Loucy (cell line): ENCODE measurements at regions not wholly inside any gene's neighbourhood (a gene's known extent, or its start where the extent isn't known, plus 50 kb on each side); places are given as distances from the start of the nearest gene placed in this dataset.

Experiments used
- H2AFZ ChIP-seq: fragments of 200-600 bp; sonication (generic); 2 replicates; pipeline ENCODE4 v1.6.0; 2016; ENCODE audit warnings: antibody characterized with exemption, mild to moderate bottlenecking, low read length, moderate library complexity
- H3F3A ChIP-seq: fragments of 200-600 bp; 2 replicates; pipeline ENCODE4 v1.6.0; 2016; ENCODE audit warnings: antibody characterized with exemption, low read depth, mild to moderate bottlenecking
- H3K27me3 ChIP-seq: fragments of 200-600 bp; sonication (generic); 2 replicates; pipeline ENCODE4 v1.6.1; 2014; ENCODE audit warnings: low read length, mild to moderate bottlenecking; ENCODE audit not compliant: insufficient read depth, poor library complexity, severe bottlenecking
- H3K36me3 ChIP-seq: fragments of 200-600 bp; sonication (generic); 2 replicates; pipeline ENCODE4 v1.6.1; 2016; ENCODE audit warnings: low read length; ENCODE audit not compliant: insufficient read depth
- H3K4me1 ChIP-seq: fragments of 200-600 bp; sonication (generic); 2 replicates; pipeline ENCODE4 v1.5.1; 2014; ENCODE audit warnings: low read length, mild to moderate bottlenecking; ENCODE audit not compliant: insufficient read depth, poor library complexity, severe bottlenecking
- H3K4me2 ChIP-seq: fragments of 200-600 bp; sonication (generic); 2 replicates; pipeline ENCODE4 v1.6.0; 2014; ENCODE audit warnings: antibody characterized with exemption, low read length, low read depth, mild to moderate bottlenecking; ENCODE audit not compliant: poor library complexity, severe bottlenecking
- H3K4me3 ChIP-seq: fragments of 200-600 bp; sonication (generic); 2 replicates; pipeline ENCODE4 v1.5.1; 2014; ENCODE audit warnings: low read length, mild to moderate bottlenecking, mixed read lengths; ENCODE audit not compliant: poor library complexity, severe bottlenecking
- H3K79me2 ChIP-seq: fragments of 200-600 bp; sonication (generic); 2 replicates; pipeline ENCODE4 v1.6.1; 2014; ENCODE audit warnings: low read length; ENCODE audit not compliant: insufficient read depth
- H3K9ac ChIP-seq: fragments of 200-600 bp; sonication (generic); 2 replicates; pipeline ENCODE4 v1.6.0; 2014; ENCODE audit warnings: mild to moderate bottlenecking, low read depth, low read length, moderate library complexity; ENCODE audit not compliant: poor library complexity, severe bottlenecking
- H3K9me2 ChIP-seq: fragments of 200-600 bp; sonication (generic); replicated peaks from 2 replicates; pipeline ENCODE4 v1.6.1; 2016; ENCODE audit warnings: low read depth, low read length, mixed read lengths
- H3K9me3 ChIP-seq: fragments of 200-600 bp; sonication (generic); 2 replicates; pipeline ENCODE4 v1.6.1; 2014; ENCODE audit warnings: mild to moderate bottlenecking, antibody characterized with exemption, low read length, low read depth; ENCODE audit not compliant: insufficient read depth
- H4K20me1 ChIP-seq: fragments of 200-600 bp; sonication (generic); 2 replicates; pipeline ENCODE4 v1.6.0; 2014; ENCODE audit warnings: antibody characterized with exemption, low read length, mild to moderate bottlenecking; ENCODE audit not compliant: insufficient read depth, poor library complexity, severe bottlenecking
- EZH2phosphoT487 ChIP-seq: fragments of 200-600 bp; IDR thresholded peaks from 2 replicates; pipeline ENCODE4 v1.6.1; 2018; ENCODE audit warnings: antibody characterized with exemption, mild to moderate bottlenecking, moderate library complexity, borderline replicate concordance
- TF ChIP-seq, protein P1 (sequence below): fragments of 200-600 bp; sonication (generic); conservative IDR thresholded peaks from 2 replicates; pipeline ENCODE4 v1.5.1; 2014; ENCODE audit warnings: mild to moderate bottlenecking, antibody characterized with exemption, low read length

- Histone ChIP-seq H3K4me2 (no peak overlapping the region), H3K79me2 (no peaks in the 10 kb centered on the region), H2AFZ (no peak overlapping the region), H3K36me3 (no peaks in the 10 kb centered on the region), H3K27me3 (no peaks in the 10 kb centered on the region), H3K9ac (no peak overlapping the region), H3K4me3 (no peak overlapping the region), H3K4me1 (no peaks in the 10 kb centered on the region), H3K9me2 (no peaks in the 10 kb centered on the region), H3K9me3 (no peaks in the 10 kb centered on the region), H3F3A (no peaks in the 10 kb centered on the region), H4K20me1 (no peaks in the 10 kb centered on the region)
- no peak for TF ChIP-seq EZH2phosphoT487
- TF ChIP-seq, protein P1, sequence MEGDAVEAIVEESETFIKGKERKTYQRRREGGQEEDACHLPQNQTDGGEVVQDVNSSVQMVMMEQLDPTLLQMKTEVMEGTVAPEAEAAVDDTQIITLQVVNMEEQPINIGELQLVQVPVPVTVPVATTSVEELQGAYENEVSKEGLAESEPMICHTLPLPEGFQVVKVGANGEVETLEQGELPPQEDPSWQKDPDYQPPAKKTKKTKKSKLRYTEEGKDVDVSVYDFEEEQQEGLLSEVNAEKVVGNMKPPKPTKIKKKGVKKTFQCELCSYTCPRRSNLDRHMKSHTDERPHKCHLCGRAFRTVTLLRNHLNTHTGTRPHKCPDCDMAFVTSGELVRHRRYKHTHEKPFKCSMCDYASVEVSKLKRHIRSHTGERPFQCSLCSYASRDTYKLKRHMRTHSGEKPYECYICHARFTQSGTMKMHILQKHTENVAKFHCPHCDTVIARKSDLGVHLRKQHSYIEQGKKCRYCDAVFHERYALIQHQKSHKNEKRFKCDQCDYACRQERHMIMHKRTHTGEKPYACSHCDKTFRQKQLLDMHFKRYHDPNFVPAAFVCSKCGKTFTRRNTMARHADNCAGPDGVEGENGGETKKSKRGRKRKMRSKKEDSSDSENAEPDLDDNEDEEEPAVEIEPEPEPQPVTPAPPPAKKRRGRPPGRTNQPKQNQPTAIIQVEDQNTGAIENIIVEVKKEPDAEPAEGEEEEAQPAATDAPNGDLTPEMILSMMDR = no peak
These were observed 176.3 kb downstream of the INHBB start for GRCh38 chr2:120522151-120522751.

DNA sequence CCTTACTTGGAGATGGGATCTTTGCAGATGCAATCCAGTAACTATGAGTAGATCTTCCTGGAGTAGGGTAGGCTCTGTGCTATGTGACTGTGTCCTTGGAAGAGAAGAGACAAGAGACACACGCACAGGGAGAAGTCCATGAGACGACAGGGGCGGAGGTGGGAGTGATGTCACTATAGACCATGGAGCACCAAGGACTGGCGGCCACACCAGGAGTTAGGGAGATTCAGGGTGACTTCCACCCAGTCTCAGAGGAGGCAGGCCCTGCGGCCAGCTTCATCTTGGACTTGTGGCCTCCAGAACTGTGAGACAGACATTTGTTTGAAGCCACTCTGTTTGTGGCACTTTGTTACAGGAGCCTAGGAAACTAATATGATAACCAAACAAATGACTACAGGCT lies 177.8 kb downstream of the INHBB start:
- Histone ChIP-seq H3K36me3 (no peaks in the 10 kb centered on the region), H3F3A (no peaks in the 10 kb centered on the region), H3K9ac (no peak overlapping the region), H4K20me1 (no peaks in the 10 kb centered on the region), H3K4me3 (no peak overlapping the region), H3K4me1 (no peaks in the 10 kb centered on the region), H3K27me3 (no peaks in the 10 kb centered on the region), H3K9me2 (no peaks in the 10 kb centered on the region), H3K9me3 (no peaks in the 10 kb centered on the region), H3K79me2 (no peaks in the 10 kb centered on the region), H3K4me2 (no peak overlapping the region), H2AFZ (no peak overlapping the region)
- no peak for TF ChIP-seq EZH2phosphoT487
- TF ChIP-seq, protein P1 = no peak

DNA sequence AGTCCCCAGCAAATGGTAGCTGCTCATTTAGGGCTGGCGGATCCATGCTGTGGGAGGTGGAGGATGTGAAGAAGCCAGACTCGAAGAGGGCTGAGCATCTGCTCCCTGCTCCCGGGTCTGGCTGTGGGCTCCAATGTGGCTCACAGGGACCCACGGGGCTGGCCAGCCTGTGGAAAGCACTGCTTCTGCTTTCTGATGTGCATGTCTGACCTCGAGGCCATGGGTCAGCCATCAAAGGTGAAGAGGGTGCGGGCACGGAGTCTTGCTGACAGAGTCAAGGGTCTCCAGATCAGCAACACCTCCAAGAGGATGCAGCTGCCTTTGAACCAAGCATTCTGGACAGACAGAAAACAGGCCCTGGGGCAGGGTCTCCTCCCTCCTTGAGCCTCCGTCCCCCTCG lies 178.2 kb downstream of the INHBB start:
- no peak overlapping the region for H3K4me3 ChIP-seq
- no peaks in the 10 kb centered on the region for H3K9me2 ChIP-seq
- no peaks in the 10 kb centered on the region for H3K4me1 ChIP-seq
- TF ChIP-seq EZH2phosphoT487 = no peak
- TF ChIP-seq, protein P1 = no peak
- no peak overlapping the region for H2AFZ ChIP-seq
- no peaks in the 10 kb centered on the region for H3K79me2 ChIP-seq
- no peak overlapping the region for H3K9ac ChIP-seq
- H3K9me3 ChIP-seq = no peaks in the 10 kb centered on the region
- H3K27me3 ChIP-seq = no peaks in the 10 kb centered on the region
- no peaks in the 10 kb centered on the region for H3K36me3 ChIP-seq
- no peaks in the 10 kb centered on the region for H3F3A ChIP-seq
- H4K20me1 ChIP-seq = no peaks in the 10 kb centered on the region
- no peak overlapping the region for H3K4me2 ChIP-seq
